Astrocyte (in vitro differentiated cells and primary cell): ENCODE measurements at regions not wholly inside any gene's neighbourhood (a gene's known extent, or its start where the extent isn't known, plus 50 kb on each side); places are given as distances from the start of the nearest gene placed in this dataset.

Source experiments
- DNase-seq: peaks from one replicate; pipeline ENCODE4 v3.0.0-alpha.2; 2010; ENCODE audit warnings: low read depth
- FAIRE-seq: peaks from 2 replicates; lab custom pipeline; 2011; peaks lifted over from hg19 to GRCh38; lab: Jason Lieb, UNC
- H2AFZ ChIP-seq: 2 replicates; pipeline ENCODE4 v1.6.0; 2012; ENCODE audit warnings: low read depth, low read length, inconsistent platforms
- H3K27ac ChIP-seq: 2 replicates; pipeline ENCODE4 v1.5.1; 2011; ENCODE audit warnings: low read depth, low read length, inconsistent platforms
- H3K27me3 ChIP-seq: 2 replicates; pipeline ENCODE4 v1.6.0; 2011; ENCODE audit warnings: low read length, inconsistent platforms; ENCODE audit not compliant: insufficient read depth
- H3K36me3 ChIP-seq: 2 replicates; pipeline ENCODE4 v1.5.1; 2011; ENCODE audit warnings: low read length, inconsistent platforms; ENCODE audit not compliant: insufficient read depth
- H3K4me1 ChIP-seq: 2 replicates; pipeline ENCODE4 v1.5.1; 2011; ENCODE audit warnings: low read length, inconsistent platforms; ENCODE audit not compliant: insufficient read depth
- H3K4me2 ChIP-seq: 2 replicates; pipeline ENCODE4 v1.6.0; 2012; ENCODE audit warnings: low read length, inconsistent platforms
- H3K4me3 ChIP-seq: 2 replicates; pipeline ENCODE4 v1.5.1; 2011; ENCODE audit warnings: low read depth, mild to moderate bottlenecking, low read length, inconsistent platforms; ENCODE audit not compliant: insufficient read depth
- H3K79me2 ChIP-seq: 2 replicates; pipeline ENCODE4 v1.6.0; 2012; ENCODE audit warnings: mild to moderate bottlenecking, low read length, inconsistent platforms; ENCODE audit not compliant: insufficient read depth
- H3K9ac ChIP-seq: 2 replicates; pipeline ENCODE4 v1.6.0; 2012; ENCODE audit warnings: mild to moderate bottlenecking, low read length, inconsistent platforms
- H3K9me3 ChIP-seq: 2 replicates; pipeline ENCODE4 v1.5.1; 2012; ENCODE audit warnings: low read depth, mild to moderate bottlenecking, low read length, inconsistent platforms; ENCODE audit not compliant: insufficient read depth
- H4K20me1 ChIP-seq: 2 replicates; pipeline ENCODE4 v1.6.0; 2012; ENCODE audit warnings: low read length, inconsistent platforms; ENCODE audit not compliant: insufficient read depth
- H3K27ac Mint-ChIP-seq: one replicate; pipeline ENCODE4 v1.8.0; 2021; ENCODE audit warnings: mild to moderate bottlenecking, mixed read lengths; ENCODE audit not compliant: unreplicated experiment
- H3K27me3 Mint-ChIP-seq: one replicate; pipeline ENCODE4 v1.8.0; 2021; ENCODE audit warnings: low read depth, mixed read lengths; ENCODE audit not compliant: unreplicated experiment
- H3K36me3 Mint-ChIP-seq: one replicate; pipeline ENCODE4 v1.8.0; 2021; ENCODE audit warnings: low read depth, mixed read lengths; ENCODE audit not compliant: unreplicated experiment
- H3K4me1 Mint-ChIP-seq: one replicate; pipeline ENCODE4 v1.8.0; 2021; ENCODE audit warnings: low read depth, mixed read lengths; ENCODE audit not compliant: unreplicated experiment
- H3K4me3 Mint-ChIP-seq: one replicate; pipeline ENCODE4 v1.8.0; 2021; ENCODE audit warnings: mild to moderate bottlenecking, moderate library complexity, mixed read lengths; ENCODE audit not compliant: unreplicated experiment
- H3K9me3 Mint-ChIP-seq: one replicate; pipeline ENCODE4 v1.8.0; 2021; ENCODE audit warnings: mild to moderate bottlenecking, mixed read lengths; ENCODE audit not compliant: unreplicated experiment
- CTCF ChIP-seq: IDR thresholded peaks from 2 replicates; pipeline ENCODE4 v1.5.1; 2011; ENCODE audit warnings: low read depth, mild to moderate bottlenecking, inconsistent platforms, low read length, moderate library complexity; ENCODE audit not compliant: insufficient read depth
- EZH2 ChIP-seq: IDR thresholded peaks from 2 replicates; pipeline ENCODE4 v1.6.1; 2012; ENCODE audit warnings: mild to moderate bottlenecking, low read length, inconsistent platforms; ENCODE audit not compliant: insufficient read depth

- H4K20me1 ChIP-seq: no peaks in the 10 kb centered on the region
- DNase-seq (no peak), FAIRE-seq (no peak)
- no peaks in the 10 kb centered on the region for H3K9me3 ChIP-seq
- Mint-ChIP-seq H3K4me1 (no peaks in the 10 kb centered on the region), H3K27me3 (no peaks in the 10 kb centered on the region), H3K4me3 (no peak overlapping the region), H3K9me3 (no peaks in the 10 kb centered on the region), H3K27ac (no peak overlapping the region), H3K36me3 (no peaks in the 10 kb centered on the region)
- H3K4me2 ChIP-seq: no peak overlapping the region
- no peak overlapping the region for H3K27ac ChIP-seq
- H3K36me3 ChIP-seq: no peaks in the 10 kb centered on the region
- TF ChIP-seq EZH2 (no peak), CTCF (no peak)
- no peak overlapping the region for H2AFZ ChIP-seq
- no peaks in the 10 kb centered on the region for H3K4me1 ChIP-seq
- no peaks in the 10 kb centered on the region for H3K79me2 ChIP-seq
- H3K27me3 ChIP-seq: no peaks in the 10 kb centered on the region
- no peak overlapping the region for H3K4me3 ChIP-seq
- H3K9ac ChIP-seq: no peak overlapping the region
Measured at GRCh38 chr7:115728518-115728917, 302.0 kb downstream of the TFEC start.

GRCh38 chr7:115724400-115725056, 306.0 kb downstream of the TFEC start:
- Mint-ChIP-seq H3K27me3 (no peaks in the 10 kb centered on the region), H3K27ac (no peak overlapping the region), H3K9me3 (no peaks in the 10 kb centered on the region), H3K4me1 (no peaks in the 10 kb centered on the region), H3K36me3 (no peaks in the 10 kb centered on the region), H3K4me3 (no peak overlapping the region)
- FAIRE-seq: no peak
- Histone ChIP-seq H4K20me1 (no peaks in the 10 kb centered on the region), H3K4me2 (no peak overlapping the region), H3K4me1 (no peaks in the 10 kb centered on the region), H3K9me3 (no peaks in the 10 kb centered on the region), H3K27me3 (no peaks in the 10 kb centered on the region), H3K36me3 (no peaks in the 10 kb centered on the region), H3K27ac (no peak overlapping the region), H3K9ac (no peak overlapping the region), H2AFZ (no peak overlapping the region), H3K79me2 (no peaks in the 10 kb centered on the region), H3K4me3 (no peak overlapping the region)
- TF ChIP-seq EZH2: no peak
- no peak for TF ChIP-seq CTCF
- DNase-seq: no peak

GRCh38 chr7:115722302-115722977, 308.1 kb downstream of the TFEC start:
- TF ChIP-seq CTCF (no peak), EZH2 (no peak)
- no peaks in the 10 kb centered on the region for H3K36me3 Mint-ChIP-seq

More at GRCh38 chr7:115722302-115722977, 308.1 kb downstream of the TFEC start:
- Histone ChIP-seq H3K27ac (no peak overlapping the region), H3K4me2 (no peak overlapping the region), H3K4me1 (no peaks in the 10 kb centered on the region), H4K20me1 (no peaks in the 10 kb centered on the region), H3K36me3 (no peaks in the 10 kb centered on the region), H3K79me2 (no peaks in the 10 kb centered on the region), H3K9me3 (no peaks in the 10 kb centered on the region), H2AFZ (no peak overlapping the region), H3K9ac (no peak overlapping the region), H3K4me3 (no peak overlapping the region), H3K27me3 (no peaks in the 10 kb centered on the region)
- Mint-ChIP-seq H3K27ac (no peak overlapping the region), H3K27me3 (no peaks in the 10 kb centered on the region), H3K9me3 (no peaks in the 10 kb centered on the region), H3K4me1 (no peaks in the 10 kb centered on the region), H3K4me3 (no peak overlapping the region)
- FAIRE-seq (no peak), DNase-seq (no peak)
